ENCODE measurements at regions not wholly inside any gene's neighbourhood (a gene's known extent, or its start where the extent isn't known, plus 50 kb on each side); places are given as distances from the start of the nearest gene placed in this dataset.

GRCh38 chr14:38524636-38525509, 269.0 kb upstream of the CLEC14A start:
- no peak for DNase-seq (ENCODE audit: low spot score)

- no peak for DNase-seq (ENCODE audit: low spot score)
Observed at GRCh38 chr14:38522724-38523123, 266.8 kb upstream of the CLEC14A start.

DNA sequence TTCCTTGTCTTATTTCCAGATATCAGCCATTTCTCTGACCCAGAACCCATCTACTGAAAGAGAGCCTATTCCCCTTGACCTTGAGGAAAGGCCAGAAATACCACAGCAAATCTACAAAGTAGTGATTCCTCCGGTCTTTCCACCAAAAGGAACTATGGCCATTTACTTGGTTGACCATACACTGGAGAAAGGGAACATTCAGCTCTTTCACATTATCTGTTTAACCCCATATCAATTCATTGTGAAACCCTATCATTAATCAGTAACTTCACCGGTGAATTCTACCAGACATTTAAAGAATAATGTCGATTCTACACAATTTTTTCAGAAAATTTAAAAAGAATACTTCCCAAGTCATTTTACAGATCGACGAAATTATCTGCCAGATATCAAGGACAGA, 265.7 kb upstream of the CLEC14A start:
- DNase-seq (ENCODE audit: low spot score), result no peak

DNA sequence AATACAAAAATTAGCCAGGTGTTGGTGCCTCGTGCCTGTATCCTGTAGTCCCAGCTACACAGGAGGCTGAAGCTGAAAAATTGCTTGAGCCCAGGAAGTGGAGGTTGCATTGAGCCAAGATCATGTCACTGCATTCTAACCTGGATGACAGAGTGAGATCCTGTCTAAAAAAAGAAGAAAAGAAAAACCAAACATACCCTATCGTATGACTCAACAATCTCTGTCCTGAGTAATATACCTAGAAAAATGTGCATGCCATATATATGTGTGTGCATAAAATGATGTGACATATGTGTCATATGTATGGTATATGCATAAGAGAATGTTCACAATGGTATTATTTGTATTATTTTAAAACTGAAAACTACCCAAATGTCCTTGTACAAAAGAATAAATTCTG, 261.5 kb upstream of the CLEC14A start:
- DNase-seq (ENCODE audit: low spot score), result no peak

GRCh38 chr14:38512236-38512635, 256.3 kb upstream of the CLEC14A start:
- DNase-seq (ENCODE audit: low spot score), result no peak

- no peak for DNase-seq (ENCODE audit: low spot score)
Observed at GRCh38 chr14:38507299-38507698, 251.4 kb upstream of the CLEC14A start.

DNA sequence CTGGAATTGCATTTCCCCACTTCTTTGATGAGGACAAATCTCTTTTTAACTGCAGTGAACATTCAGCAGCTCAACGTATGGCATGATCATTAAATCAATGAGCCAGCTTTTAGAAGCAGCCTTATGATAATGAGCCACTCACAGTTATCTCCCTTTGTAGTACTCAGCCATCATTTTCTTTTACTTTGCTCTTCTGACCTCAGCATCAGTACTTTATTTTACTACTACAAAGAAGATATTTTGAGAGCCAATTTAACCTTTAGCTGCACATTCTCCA, 250.0 kb upstream of the CLEC14A start:
- DNase-seq (ENCODE audit: low spot score), result no peak

DNA sequence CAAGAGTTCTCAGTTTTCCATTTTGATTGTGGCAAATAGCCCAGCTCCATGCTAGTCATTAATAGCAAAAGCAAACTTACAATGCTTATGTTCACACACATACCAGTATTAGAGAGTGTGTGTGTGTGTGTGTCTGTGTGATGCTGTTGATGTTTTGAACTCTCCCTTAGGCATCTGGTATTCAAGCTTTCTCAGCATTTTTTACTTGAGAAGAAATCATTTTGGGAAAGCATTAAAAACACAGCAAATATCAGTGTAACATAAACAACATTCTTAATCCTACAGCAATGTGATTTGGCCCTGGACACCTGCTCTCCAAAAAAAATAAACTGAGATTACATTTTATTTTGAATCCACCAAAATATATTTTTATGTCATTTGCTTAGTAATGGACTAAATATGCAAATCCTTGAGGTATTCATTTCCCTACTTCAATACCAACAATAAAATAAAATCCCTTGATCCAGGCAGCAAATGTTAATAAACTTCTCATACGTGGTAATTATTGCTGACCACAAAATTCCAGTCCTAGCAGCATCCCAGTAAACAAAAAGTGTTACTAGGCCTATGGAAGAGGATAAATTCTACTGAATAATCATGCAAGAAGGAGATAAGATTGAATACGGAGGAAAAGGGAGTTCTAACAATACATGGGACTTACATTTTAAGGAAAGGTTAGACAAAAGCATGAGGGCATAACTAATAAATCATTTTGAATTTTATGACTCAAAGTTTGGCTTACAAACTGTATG, 249.5 kb upstream of the CLEC14A start:
- no peak for DNase-seq (ENCODE audit: low spot score)

DNA sequence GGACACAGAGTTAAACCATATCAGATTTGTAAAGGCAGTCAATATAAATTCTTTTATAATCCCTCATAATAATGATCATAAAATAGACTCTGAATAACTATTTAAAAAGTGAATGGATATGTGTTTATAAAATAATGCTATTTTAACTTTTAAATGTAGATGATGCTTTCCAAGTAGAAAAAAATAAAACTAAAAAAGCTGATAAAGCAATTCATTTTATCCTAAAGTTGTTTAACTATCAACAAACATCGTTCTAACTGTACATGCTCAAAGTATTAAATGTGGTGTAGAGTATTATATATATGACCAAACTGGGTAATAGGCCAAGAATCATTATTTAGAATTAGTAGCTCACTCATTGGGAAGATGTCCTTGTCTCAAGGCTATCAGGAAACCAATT, 248.3 kb upstream of the CLEC14A start:
- DNase-seq (ENCODE audit: low spot score), result no peak

DNA sequence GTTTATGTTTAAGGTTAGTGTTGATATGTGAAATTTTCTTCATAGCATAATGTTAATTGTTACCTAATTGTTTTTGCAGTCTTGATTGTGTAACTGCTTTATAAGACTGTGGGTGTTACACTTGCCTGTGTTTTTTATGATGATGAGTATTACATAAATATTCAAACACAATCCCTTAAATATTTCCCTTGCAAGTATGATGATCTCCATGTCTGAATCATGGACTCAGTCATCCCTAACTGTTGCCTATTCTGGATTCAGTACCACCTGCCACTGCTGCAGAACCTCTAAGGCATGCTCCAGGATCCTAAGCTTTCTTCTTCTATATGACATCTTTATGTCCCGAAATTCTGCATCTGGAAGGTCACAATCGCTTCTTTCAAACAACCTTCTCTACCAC, 246.3 kb upstream of the CLEC14A start:
- DNase-seq (ENCODE audit: low spot score), result no peak

GRCh38 chr14:38500125-38500524, 244.2 kb upstream of the CLEC14A start:
- DNase-seq (ENCODE audit: low spot score), result no peak

- no peak for DNase-seq (ENCODE audit: low spot score)
Observed at GRCh38 chr14:38496092-38496491, 240.2 kb upstream of the CLEC14A start.

DNA sequence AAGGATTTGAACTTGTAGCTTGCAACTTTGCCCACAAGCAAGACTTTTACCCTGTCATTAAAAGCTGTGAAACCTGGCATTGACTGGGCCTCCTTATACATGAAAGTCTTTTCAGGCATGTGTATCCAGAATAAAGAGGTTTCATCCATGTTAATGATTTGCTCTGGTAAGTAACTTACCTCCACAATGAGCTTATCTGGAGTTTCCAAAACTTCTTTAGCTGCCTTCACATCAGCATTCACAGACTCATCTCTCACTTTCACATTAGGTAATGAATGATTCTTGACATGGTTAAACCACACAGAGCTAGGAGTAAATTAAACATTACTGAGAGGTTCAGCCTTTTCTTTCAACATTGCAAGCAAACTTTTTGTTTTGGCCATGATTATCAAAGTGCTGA, 234.4 kb upstream of the CLEC14A start:
- DNase-seq (ENCODE audit: low spot score), result no peak

- no peak for DNase-seq (ENCODE audit: low spot score)
Observed at GRCh38 chr14:38485026-38485425, 229.1 kb upstream of the CLEC14A start.

DNA sequence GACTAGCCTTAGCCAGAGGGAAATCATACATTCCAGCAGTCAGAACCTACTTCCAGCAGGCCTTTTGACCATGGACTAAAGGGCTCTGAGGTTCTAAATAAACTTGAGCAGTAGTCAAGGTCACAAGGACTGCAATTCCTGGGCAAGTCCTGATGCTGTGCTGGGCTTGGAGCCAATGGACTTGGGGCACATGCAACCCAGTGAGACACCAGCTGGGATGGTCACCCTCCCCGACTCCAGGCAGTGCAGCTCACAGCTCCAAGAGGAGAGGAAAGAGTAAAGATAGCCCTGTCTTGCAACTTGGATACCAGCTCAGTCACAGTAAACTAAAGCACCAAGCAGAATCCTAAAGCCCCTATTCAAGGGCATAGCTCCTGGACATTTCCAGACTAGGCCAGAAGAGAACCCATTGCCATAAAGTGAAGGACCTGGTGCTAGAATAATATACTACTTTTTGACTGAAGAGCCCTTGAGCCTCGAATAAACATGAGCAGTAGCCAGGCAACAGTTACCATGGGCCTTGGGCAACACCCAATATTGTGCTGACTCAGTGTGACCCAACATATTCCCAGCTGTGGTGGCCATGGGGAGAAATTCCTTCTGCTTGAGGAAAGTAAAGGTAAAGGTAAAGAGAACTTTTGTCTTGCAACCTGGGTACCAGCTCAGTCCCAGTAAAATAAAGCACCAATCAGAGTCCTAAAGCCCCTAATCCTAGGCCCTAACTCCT, 226.2 kb upstream of the CLEC14A start:
- no peak for DNase-seq (ENCODE audit: low spot score)

GRCh38 chr14:38469156-38469555, 213.3 kb upstream of the CLEC14A start:
- DNase-seq (ENCODE audit: low spot score), result no peak

GRCh38 chr14:38442208-38442607, 186.3 kb upstream of the CLEC14A start:
- DNase-seq (ENCODE audit: low spot score), result no peak

DNA sequence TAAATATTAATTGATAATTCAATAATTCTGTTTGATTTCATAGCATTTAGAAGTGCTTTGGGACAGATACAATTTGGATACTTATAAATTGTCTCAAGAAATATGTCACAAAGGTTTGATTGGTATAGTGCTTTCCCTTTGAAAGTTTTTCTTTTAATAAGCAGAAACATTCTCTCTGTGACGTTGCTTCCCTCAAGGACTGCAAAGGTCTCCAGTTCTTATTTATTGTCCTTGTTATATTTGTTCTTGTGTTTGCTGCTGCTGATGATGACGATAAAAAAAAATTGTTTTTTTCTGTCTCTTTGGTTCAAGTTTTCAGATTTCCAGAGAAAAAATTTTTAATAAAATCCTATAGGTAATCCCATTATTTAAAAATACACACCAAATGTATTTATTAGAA, 176.3 kb upstream of the CLEC14A start:
- no peak for DNase-seq (ENCODE audit: low spot score)

- DNase-seq (ENCODE audit: low spot score), result no peak
Observed at GRCh38 chr14:38431156-38431555, 175.3 kb upstream of the CLEC14A start.

GRCh38 chr14:38430522-38430921, 174.6 kb upstream of the CLEC14A start:
- no peak for DNase-seq (ENCODE audit: low spot score)

DNA sequence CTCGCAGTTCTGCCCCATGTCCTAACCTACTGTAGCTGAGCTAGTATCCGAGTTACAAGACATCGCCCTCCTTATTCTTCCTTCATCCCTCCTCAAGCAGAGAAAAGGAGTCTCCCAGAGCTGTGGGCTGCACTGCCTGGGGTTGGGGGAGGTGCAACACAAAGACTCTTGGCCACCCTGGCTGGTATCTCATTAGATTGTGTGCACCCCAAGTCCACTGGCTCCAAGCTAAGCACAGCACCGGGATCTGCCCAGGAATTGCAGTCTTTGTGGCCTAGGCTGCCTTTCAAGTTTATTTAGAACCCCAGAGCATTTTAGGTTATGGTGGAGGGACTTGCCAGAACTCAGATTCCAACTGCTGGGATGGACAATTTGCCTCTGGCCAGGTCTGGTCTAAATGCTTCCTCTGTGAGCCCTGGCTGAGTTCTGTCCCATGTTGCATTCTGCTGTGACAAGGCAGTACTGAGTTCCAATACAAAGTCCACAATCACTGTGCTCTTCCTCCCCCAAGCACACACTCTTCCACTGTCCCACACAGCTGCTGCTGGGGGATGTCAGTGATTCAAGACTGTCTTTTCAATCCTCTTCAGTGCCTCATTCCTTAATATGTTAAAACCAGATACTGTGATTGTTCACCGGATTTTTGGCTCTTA, 169.6 kb upstream of the CLEC14A start:
- DNase-seq (ENCODE audit: low spot score), result no peak

- no peak for DNase-seq (ENCODE audit: low spot score)
Observed at GRCh38 chr14:38420048-38420447, 164.2 kb upstream of the CLEC14A start.
